SK-N-SH treated with all-trans-retinoic acid at 6 μM for 48 hours (cell line): ENCODE measurements at regions not wholly inside any gene's neighbourhood (a gene's known extent, or its start where the extent isn't known, plus 50 kb on each side); places are given as distances from the start of the nearest gene placed in this dataset.

Experiments used
- ATAC-seq: fragments of 200-7000 bp; cut with Tn5 transposase; 3 replicates; pipeline ENCODE4 v1.9.1; 2020; ENCODE audit warnings: mild to moderate bottlenecking, moderate library complexity
- BACH2 ChIP-seq: fragments of 250-450 bp; sonication (Bioruptor Pico); IDR thresholded peaks from 2 replicates; pipeline ENCODE4 v1.9.0; 2021; ENCODE audit warnings: mild to moderate bottlenecking, borderline replicate concordance
- CSDC2 ChIP-seq: fragments of 250-450 bp; sonication (Bioruptor Pico); IDR thresholded peaks from 2 replicates; pipeline ENCODE4 v1.5.0; 2020; ENCODE audit warnings: mild to moderate bottlenecking, moderate library complexity
- ESRRG ChIP-seq: fragments of 250-450 bp; sonication (Bioruptor Pico); IDR thresholded peaks from 2 replicates; pipeline ENCODE4 v1.6.1; 2021; ENCODE audit warnings: mild to moderate bottlenecking
- GLIS3 ChIP-seq: fragments of 250-450 bp; sonication (Bioruptor Pico); IDR thresholded peaks from 2 replicates; pipeline ENCODE4 v1.5.0; 2020; ENCODE audit warnings: mild to moderate bottlenecking, moderate library complexity
- ISL1 ChIP-seq: fragments of 250-450 bp; sonication (Bioruptor Pico); IDR thresholded peaks from 2 replicates; pipeline ENCODE4 v2.1.2; 2022; ENCODE audit warnings: mild to moderate bottlenecking, moderate library complexity
- OSR1 ChIP-seq: fragments of 250-450 bp; sonication (Bioruptor Pico); IDR thresholded peaks from 2 replicates; pipeline ENCODE4 v1.8.0; 2022; ENCODE audit warnings: moderate library complexity, mild to moderate bottlenecking, inconsistent platforms
- PATZ1 ChIP-seq: fragments of 250-450 bp; sonication (Bioruptor Pico); IDR thresholded peaks from 2 replicates; pipeline ENCODE4 v1.8.0; 2020; ENCODE audit warnings: mild to moderate bottlenecking, moderate library complexity, borderline replicate concordance
- PPARA ChIP-seq: fragments of 250-450 bp; sonication (Bioruptor Pico); IDR thresholded peaks from 2 replicates; pipeline ENCODE4 v1.5.0; 2020; ENCODE audit warnings: mild to moderate bottlenecking, borderline replicate concordance
- RARB ChIP-seq: fragments of 250-450 bp; sonication (Bioruptor Pico); IDR thresholded peaks from 2 replicates; pipeline ENCODE4 v1.8.0; 2021; ENCODE audit warnings: mild to moderate bottlenecking, moderate library complexity
- SNAI2 ChIP-seq: fragments of 250-450 bp; sonication (Bioruptor Pico); IDR thresholded peaks from 2 replicates; pipeline ENCODE4 v1.5.0; 2020; ENCODE audit warnings: mild to moderate bottlenecking, moderate library complexity
- TCF4 ChIP-seq: fragments of 250-450 bp; sonication (Bioruptor Pico); IDR thresholded peaks from 2 replicates; pipeline ENCODE4 v1.8.0; 2021; ENCODE audit warnings: mild to moderate bottlenecking, moderate library complexity, borderline replicate concordance
- TOX ChIP-seq: fragments of 250-450 bp; sonication (Bioruptor Pico); IDR thresholded peaks from 2 replicates; pipeline ENCODE4 v1.8.0; 2021; ENCODE audit warnings: mild to moderate bottlenecking, moderate library complexity, borderline replicate concordance
- TSHZ2 ChIP-seq: fragments of 250-450 bp; sonication (Bioruptor Pico); IDR thresholded peaks from 2 replicates; pipeline ENCODE4 v1.5.0; 2020; ENCODE audit warnings: mild to moderate bottlenecking, moderate library complexity
- ZC3H10 ChIP-seq: fragments of 250-450 bp; sonication (Bioruptor Pico); IDR thresholded peaks from 2 replicates; pipeline ENCODE4 v1.5.1; 2021; ENCODE audit warnings: mild to moderate bottlenecking, moderate library complexity
- ZFP3 ChIP-seq: fragments of 250-450 bp; sonication (Bioruptor Pico); IDR thresholded peaks from 2 replicates; pipeline ENCODE4 v1.5.0; 2020; ENCODE audit warnings: mild to moderate bottlenecking, moderate library complexity
- ZFP30 ChIP-seq: fragments of 450-650 bp; formaldehyde crosslinking; IDR thresholded peaks from 2 replicates; pipeline ENCODE4 v1.5.0; 2022; ENCODE audit warnings: mild to moderate bottlenecking, moderate library complexity
- ZNF565 ChIP-seq: fragments of 450-650 bp; formaldehyde crosslinking; conservative IDR thresholded peaks from 2 replicates; pipeline ENCODE4 v1.5.0; 2020; ENCODE audit warnings: low read depth, mild to moderate bottlenecking, moderate library complexity
- ZNF70 ChIP-seq: fragments of 450-650 bp; formaldehyde crosslinking; IDR thresholded peaks from 2 replicates; pipeline ENCODE4 v1.5.0; 2020; ENCODE audit warnings: mild to moderate bottlenecking, moderate library complexity
- ZNF8 ChIP-seq: fragments of 450-650 bp; formaldehyde crosslinking; IDR thresholded peaks from 2 replicates; pipeline ENCODE4 v1.5.0; 2020; ENCODE audit warnings: mild to moderate bottlenecking, moderate library complexity
- TF ChIP-seq, protein P1 (sequence below): fragments of 250-450 bp; sonication (Bioruptor Pico); IDR thresholded peaks from 2 replicates; pipeline ENCODE4 v1.5.1; 2020; ENCODE audit warnings: low read depth, mild to moderate bottlenecking, moderate library complexity
- TF ChIP-seq, protein P2 (sequence below): fragments of 250-450 bp; sonication (Bioruptor Pico); IDR thresholded peaks from 2 replicates; pipeline ENCODE4 v1.8.0; 2021; ENCODE audit warnings: low read depth, mild to moderate bottlenecking, moderate library complexity, borderline replicate concordance

DNA sequence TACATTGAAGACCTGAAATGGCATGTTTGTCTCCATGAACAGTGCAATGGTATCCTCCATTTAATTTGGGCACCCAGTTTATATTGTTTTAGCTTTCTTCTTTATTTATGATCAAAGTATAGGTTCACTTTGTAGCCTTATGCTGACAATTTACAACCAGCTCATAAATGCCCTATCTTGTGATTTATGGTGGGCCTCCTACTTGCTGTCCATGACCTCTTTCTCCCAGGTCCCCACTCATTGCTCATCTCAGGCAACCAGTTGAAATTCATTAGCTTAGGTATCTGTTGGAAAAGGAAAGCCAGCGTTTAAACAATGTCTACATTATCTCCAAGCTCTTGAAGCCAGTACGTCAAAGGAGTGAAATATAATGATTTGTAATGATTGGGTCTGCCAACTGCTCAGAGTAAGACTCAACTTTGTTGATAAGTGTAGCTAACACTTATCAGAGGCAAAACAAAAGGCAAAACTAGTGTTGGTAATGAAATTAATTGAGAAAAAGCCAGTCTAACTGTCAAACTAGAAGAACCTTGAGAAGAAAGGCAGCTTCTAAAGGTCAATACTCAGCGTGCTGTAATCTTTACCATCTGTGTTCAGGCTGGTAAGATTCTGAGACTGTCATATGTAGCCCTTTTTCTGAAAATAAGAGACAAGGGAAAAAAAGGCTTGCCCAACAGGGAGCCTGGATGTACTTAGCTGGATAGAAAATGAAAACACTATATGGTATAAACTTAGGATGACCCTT lies 695.9 kb downstream of the EPHA4 start:
- ATAC-seq: no peak
- TF ChIP-seq OSR1 (CRISPR knock-in tag) (no peak), TCF4 (CRISPR knock-in tag) (no peak), PPARA (no peak), SNAI2 (CRISPR knock-in tag) (no peak), TSHZ2 (no peak), GLIS3 (CRISPR knock-in tag) (no peak), ZFP30 (no peak), ZFP3 (CRISPR knock-in tag) (no peak), PATZ1 (no peak), ESRRG (CRISPR knock-in tag) (no peak), ZNF70 (CRISPR knock-in tag) (no peak), BACH2 (CRISPR knock-in tag) (no peak), ZNF565 (CRISPR knock-in tag) (no peak), ZC3H10 (CRISPR knock-in tag) (no peak), CSDC2 (CRISPR knock-in tag) (no peak), ISL1 (no peak), ZNF8 (CRISPR knock-in tag) (no peak)
- TF ChIP-seq, protein P1, sequence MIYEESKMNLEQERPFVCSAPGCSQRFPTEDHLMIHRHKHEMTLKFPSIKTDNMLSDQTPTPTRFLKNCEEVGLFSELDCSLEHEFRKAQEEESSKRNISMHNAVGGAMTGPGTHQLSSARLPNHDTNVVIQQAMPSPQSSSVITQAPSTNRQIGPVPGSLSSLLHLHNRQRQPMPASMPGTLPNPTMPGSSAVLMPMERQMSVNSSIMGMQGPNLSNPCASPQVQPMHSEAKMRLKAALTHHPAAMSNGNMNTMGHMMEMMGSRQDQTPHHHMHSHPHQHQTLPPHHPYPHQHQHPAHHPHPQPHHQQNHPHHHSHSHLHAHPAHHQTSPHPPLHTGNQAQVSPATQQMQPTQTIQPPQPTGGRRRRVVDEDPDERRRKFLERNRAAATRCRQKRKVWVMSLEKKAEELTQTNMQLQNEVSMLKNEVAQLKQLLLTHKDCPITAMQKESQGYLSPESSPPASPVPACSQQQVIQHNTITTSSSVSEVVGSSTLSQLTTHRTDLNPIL (CRISPR knock-in tag): no peak
- TF ChIP-seq, protein P2, sequence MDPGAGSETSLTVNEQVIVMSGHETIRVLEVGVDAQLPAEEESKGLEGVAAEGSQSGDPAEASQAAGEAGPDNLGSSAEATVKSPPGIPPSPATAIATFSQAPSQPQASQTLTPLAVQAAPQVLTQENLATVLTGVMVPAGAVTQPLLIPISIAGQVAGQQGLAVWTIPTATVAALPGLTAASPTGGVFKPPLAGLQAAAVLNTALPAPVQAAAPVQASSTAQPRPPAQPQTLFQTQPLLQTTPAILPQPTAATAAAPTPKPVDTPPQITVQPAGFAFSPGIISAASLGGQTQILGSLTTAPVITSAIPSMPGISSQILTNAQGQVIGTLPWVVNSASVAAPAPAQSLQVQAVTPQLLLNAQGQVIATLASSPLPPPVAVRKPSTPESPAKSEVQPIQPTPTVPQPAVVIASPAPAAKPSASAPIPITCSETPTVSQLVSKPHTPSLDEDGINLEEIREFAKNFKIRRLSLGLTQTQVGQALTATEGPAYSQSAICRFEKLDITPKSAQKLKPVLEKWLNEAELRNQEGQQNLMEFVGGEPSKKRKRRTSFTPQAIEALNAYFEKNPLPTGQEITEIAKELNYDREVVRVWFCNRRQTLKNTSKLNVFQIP (CRISPR knock-in tag): no peak
- TF ChIP-seq, all 23 proteins: peak for 0

- TF ChIP-seq ZNF70 (CRISPR knock-in tag): no peak
- TF ChIP-seq, protein P1 (CRISPR knock-in tag): no peak
- ATAC-seq: no peak
These were observed 694.6 kb downstream of the EPHA4 start for GRCh38 chr2:220877491-220877890.

DNA sequence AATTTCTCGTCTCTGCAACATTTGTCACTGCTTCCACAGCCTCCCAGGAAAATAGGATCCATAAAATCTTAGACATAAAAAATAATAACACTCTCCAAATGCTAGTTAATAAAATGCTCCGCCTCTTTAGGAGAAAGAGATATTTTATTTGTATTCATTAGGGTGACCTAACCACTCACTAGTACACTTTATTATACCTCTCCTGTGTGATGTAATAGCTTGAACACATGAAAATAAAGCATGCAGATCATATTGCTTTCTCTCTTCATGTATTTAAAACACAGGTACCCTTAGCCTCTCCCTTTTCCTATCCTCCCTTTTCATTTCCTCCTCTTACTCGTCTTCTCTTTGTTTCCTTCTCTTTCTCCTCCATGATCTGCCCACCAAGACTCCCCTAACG lies 694.2 kb downstream of the EPHA4 start:
- ATAC-seq: no peak
- TF ChIP-seq ZC3H10 (CRISPR knock-in tag) (no peak), ZNF8 (CRISPR knock-in tag) (no peak), GLIS3 (CRISPR knock-in tag) (no peak), TOX (no peak), ISL1 (no peak), PPARA (no peak), RARB (no peak), PATZ1 (no peak), CSDC2 (CRISPR knock-in tag) (no peak)
- TF ChIP-seq, protein P1 (CRISPR knock-in tag): no peak
- TF ChIP-seq, protein P2 (CRISPR knock-in tag): no peak
